HepG2 (cell line): ENCODE measurements at regions not wholly inside any gene's neighbourhood (a gene's known extent, or its start where the extent isn't known, plus 50 kb on each side); places are given as distances from the start of the nearest gene placed in this dataset.

Source experiments
- CTCF ChIP-seq: sonication (generic); formaldehyde crosslinking; IDR thresholded peaks from 2 replicates; pipeline ENCODE4 v1.5.0; 2020; ENCODE audit warnings: mild to moderate bottlenecking, missing genetic modification reagents, moderate library complexity
- GTF2F1 ChIP-seq: fragments of 150-350 bp; IDR thresholded peaks from 2 replicates; pipeline ENCODE4 v1.6.1; 2014; ENCODE audit warnings: low read length
- KAT8 ChIP-seq: IDR thresholded peaks from 2 replicates; pipeline ENCODE4 v1.6.1; 2016; ENCODE audit warnings: missing genetic modification reagents, missing compliant biosample characterization
- RORA ChIP-seq: sonication (generic); formaldehyde crosslinking; IDR thresholded peaks from 2 replicates; pipeline ENCODE4 v1.5.0; 2020; ENCODE audit warnings: mild to moderate bottlenecking, missing genetic modification reagents, moderate library complexity
- TAF1 ChIP-seq: sonication (generic); formaldehyde crosslinking; IDR thresholded peaks from 2 replicates; pipeline ENCODE4 v1.4.0; 2020; ENCODE audit warnings: missing genetic modification reagents
- ZNF337 ChIP-seq: sonication (generic); formaldehyde crosslinking; IDR thresholded peaks from 2 replicates; pipeline ENCODE4 v1.5.1; 2020; ENCODE audit warnings: missing genetic modification reagents, low read depth, mild to moderate bottlenecking, borderline replicate concordance

GRCh38 chr10:55629793-55630490 is 731.1 kb downstream of the ZWINT start:
- TF ChIP-seq CTCF (CRISPR knock-in tag) (0 out of 2 replicates have a peak, but pooled peaks have one; percentile 19), ZNF337 (CRISPR knock-in tag) (no peak), TAF1 (no peak), RORA (no peak), GTF2F1 (no peak), KAT8 (no peak)
